GM23248 (cell line): ENCODE measurements at regions not wholly inside any gene's neighbourhood (a gene's known extent, or its start where the extent isn't known, plus 50 kb on each side); places are given as distances from the start of the nearest gene placed in this dataset.

Experiments
- EZH2 ChIP-seq: fragments of 200-600 bp; sonication (generic); IDR thresholded peaks from 2 replicates; pipeline ENCODE4 v1.6.1; 2018; ENCODE audit warnings: antibody characterized with exemption, mild to moderate bottlenecking; ENCODE audit not compliant: insufficient read depth, poor library complexity, severe bottlenecking
- EZH2phosphoT487 ChIP-seq: fragments of 200-600 bp; sonication (generic); IDR thresholded peaks from 2 replicates; pipeline ENCODE4 v1.6.1; 2018; ENCODE audit warnings: antibody characterized with exemption, moderate library complexity, mild to moderate bottlenecking, low read depth; ENCODE audit not compliant: insufficient read depth

GRCh38 chr2:139480161-139480650 is 700.0 kb upstream of the NXPH2 start:
- TF ChIP-seq EZH2 (no peak), EZH2phosphoT487 (no peak)
